Muscle of arm (tissue), 1 donor: ENCODE measurements at regions not wholly inside any gene's neighbourhood (a gene's known extent, or its start where the extent isn't known, plus 50 kb on each side); places are given as distances from the start of the nearest gene placed in this dataset.
"Not testable (repeated sequence)": the region's sequence is repeated elsewhere in the genome, so short reads cannot be mapped to it uniquely, and the experiment has no call there.

Source experiments
- DNase-seq: peaks from one replicate; pipeline ENCODE4 v3.0.0-alpha.2; 2013

DNA sequence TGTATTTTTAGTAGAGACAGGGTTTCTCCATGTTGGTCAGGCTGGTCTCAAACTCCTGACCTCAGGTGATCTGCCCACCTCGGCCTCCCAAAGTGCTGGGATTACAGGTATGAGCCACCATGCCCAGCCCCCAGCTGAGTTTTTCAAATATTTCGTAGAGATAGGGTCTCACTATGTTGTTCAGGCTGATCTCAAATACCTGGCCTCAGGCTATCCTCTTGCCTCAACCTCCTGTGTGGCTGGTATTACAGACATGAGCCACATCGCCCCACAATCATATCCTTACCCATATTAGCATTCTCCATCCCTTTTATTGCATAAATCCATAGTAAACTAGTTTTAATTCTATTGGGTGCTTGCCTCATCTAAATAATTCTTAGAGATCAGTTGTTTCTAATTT lies 157.6 kb upstream of the HEY2 start:
- not testable (repeated sequence) for DNase-seq

GRCh38 chr6:125593746-125594145 lies 155.7 kb upstream of the HEY2 start:
- DNase-seq = no peak

- no peak for DNase-seq
These were observed 153.4 kb upstream of the HEY2 start for GRCh38 chr6:125596020-125596419.

DNA sequence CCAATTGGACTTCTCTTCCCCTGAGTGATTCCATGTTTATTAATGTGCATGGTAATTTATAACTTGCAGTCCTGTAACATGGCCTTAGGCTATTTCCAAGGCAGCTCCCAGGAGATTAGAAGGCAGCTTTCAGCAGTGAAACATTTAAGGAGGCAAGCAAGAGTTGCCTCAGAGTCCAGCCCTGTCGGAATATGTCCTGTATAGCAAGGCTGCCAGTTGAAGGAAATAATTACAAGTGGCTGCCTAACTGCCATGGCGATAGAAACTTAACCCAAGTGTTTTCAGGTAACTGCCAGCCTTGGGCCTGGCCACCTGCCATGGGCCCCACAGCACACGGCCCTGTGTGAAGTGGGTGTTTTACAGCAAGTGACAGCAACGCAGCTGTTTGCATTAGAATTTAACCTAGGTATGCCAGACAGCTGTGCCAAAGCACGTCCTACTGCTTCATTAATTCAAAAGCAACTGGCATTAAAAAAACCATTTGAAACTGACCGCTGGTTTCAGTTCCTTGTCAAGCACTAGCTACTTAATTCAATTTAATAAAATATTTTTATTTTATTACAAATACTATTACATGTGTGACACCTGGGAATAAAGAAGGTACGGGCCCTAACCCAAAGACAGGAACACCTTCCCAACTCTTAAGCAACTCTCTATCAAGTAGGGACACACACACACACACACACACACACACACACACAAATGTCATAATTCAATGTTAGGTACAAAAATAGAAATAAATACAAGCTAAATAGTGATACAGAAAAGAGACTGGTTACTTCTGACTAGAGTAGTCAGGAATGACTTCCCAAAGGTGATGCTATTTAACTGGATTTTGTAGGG lies 151.8 kb upstream of the HEY2 start:
- DNase-seq = no peak

DNA sequence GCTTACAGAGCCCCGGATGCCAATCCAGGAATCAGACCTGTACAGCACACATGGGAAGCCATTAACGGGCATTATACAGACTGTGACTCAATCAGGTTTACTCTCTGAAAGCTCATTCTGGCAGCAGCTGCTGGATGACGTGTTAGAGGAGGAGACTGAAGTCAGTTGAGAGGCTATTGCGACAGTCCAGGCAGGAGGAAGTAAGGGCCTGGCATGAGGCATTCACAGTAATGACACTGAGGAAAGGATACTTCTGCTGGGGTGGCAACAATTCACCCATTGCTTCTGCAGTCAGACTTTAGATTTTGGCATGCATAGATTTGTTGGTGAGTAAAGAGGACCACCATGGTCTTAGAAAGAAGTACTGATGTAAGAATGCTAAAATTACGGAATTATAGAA lies 151.0 kb upstream of the HEY2 start:
- DNase-seq = no peak

- DNase-seq = no peak
These were observed 145.2 kb upstream of the HEY2 start for GRCh38 chr6:125604257-125604656.

DNA sequence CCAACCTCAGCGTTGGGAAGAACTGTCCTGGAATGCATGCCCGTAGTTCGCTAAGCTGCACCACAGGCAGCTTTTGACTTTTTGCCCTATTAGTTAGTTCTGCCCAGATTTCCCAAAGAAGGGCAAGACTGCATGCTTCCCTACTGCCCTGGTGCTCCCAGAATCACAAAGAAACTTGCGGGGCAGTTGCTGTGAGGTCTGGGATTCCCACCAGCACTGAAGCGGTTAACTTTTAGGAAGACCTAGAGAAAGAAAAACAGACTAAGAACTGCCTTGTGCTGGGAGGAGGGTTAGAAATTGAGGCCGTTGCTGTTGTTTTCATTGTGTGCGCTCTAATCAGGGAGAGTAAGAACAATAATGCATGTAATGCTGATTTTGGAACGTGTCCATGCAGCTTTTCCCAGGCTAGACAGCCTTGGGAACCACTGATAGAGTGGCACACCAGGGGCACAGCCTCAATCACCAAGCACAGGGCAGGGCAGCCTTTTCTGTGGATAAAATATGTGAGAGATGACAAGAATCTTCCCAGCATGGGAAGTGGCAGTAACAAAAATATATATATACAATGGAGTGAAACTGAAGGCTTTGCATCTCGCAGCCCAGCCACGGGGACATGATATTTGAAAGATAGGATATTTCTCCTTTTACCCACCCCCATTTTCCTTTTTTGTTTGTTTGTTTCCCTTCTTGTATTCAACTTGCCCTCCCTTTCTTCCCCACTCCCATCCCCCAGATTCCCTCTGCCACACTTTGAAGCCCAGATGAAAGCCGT lies 137.7 kb upstream of the HEY2 start:
- peak; percentile 36 for DNase-seq

GRCh38 chr6:125612345-125612846 lies 137.0 kb upstream of the HEY2 start:
- no peak for DNase-seq

DNA sequence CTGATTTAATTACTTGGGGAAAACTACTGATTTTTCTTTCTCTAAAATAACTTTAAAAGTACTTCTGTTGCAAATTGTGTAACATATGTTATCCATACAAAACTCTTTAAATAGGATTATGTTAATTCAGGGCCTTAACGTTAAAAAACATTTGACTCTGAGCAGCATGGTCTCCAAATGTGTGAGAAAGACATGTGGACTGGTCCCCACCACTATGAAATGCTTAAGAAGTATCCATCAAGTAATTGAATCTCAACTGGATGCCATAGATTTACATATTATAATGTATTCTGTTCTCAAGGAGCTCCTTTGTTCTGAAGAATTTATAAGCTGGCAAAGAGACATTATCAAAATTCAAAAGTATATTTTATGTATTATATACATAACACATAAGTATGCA lies 130.8 kb upstream of the HEY2 start:
- DNase-seq = no peak

DNA sequence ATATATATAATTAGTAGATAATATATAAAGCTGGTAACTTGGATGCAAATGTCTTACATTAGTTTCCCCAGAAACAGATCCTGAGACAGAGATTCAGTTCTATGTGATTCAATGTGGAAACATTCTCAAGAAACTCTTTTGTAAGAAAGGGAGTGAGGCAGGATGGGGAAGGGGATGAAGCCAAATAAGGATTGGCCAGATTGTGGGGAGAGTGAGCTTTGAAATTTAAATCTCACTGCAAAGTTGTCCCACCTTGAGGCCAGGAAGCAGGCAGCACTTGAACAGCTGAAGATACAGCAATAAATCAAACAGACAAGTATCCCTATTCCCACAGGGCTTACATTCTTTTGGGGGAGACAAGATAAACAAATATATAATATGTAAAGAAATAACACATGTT lies 126.3 kb upstream of the HEY2 start:
- DNase-seq = no peak

DNA sequence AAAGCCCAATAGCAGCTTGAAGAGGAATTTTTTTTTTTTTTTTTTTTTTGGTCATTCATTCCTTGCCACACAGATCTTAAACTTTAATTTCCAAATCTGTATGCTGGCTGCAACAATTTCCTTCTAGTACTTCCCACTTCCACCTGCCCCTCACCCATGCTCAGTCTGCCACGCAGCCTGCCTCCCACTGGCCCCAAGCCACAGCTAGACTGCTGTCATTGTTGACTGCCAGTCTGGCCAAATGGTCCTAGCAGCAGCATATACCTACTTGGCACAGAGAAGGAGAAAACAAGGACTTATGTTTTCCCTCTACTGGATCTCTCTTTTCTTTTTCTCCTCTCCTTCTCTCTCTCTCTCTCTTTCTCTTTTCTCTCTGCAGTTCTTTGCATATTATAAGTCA lies 118.3 kb upstream of the HEY2 start:
- DNase-seq = no peak

DNA sequence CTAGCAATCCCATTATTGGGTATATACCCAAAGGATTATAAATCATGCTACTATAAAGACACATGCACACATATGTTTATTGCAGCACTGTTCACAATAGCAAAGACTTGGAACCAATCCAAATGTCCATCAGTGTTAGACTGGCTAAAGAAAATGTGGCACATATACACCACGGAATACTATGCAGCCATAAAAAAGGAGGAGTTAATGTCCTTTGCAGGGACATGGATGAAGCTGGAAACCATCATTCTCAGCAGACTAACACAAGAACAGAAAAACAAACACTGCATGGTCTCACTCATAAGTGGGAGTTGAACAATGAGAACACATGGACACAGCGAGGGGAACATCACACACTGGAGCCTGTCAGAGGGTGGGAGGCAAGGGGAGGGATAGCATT lies 113.4 kb upstream of the HEY2 start:
- not testable (repeated sequence) for DNase-seq

GRCh38 chr6:125636671-125637070 lies 112.8 kb upstream of the HEY2 start:
- DNase-seq = no peak

DNA sequence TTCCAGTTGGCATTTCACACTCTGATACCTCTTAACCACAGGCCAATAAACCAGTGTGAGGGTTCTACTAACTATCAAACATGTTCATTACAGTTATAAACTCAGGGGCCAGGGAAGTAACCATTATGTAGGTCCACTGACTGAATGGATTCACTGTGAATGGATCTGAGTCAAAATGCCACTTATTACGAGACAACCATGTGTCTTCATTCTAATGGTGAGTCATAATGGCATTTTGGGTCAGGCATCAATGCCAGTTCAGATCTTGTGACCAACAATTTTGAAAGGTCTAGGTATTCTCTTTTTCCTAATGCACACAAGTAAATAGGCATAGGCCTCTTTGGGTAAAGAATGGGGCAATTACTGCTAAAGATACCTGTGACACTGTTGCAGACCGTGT lies 112.2 kb upstream of the HEY2 start:
- no peak for DNase-seq

- DNase-seq = no peak
These were observed 109.9 kb upstream of the HEY2 start for GRCh38 chr6:125639466-125640020.

GRCh38 chr6:125640441-125641150 lies 108.8 kb upstream of the HEY2 start:
- DNase-seq = no peak

DNA sequence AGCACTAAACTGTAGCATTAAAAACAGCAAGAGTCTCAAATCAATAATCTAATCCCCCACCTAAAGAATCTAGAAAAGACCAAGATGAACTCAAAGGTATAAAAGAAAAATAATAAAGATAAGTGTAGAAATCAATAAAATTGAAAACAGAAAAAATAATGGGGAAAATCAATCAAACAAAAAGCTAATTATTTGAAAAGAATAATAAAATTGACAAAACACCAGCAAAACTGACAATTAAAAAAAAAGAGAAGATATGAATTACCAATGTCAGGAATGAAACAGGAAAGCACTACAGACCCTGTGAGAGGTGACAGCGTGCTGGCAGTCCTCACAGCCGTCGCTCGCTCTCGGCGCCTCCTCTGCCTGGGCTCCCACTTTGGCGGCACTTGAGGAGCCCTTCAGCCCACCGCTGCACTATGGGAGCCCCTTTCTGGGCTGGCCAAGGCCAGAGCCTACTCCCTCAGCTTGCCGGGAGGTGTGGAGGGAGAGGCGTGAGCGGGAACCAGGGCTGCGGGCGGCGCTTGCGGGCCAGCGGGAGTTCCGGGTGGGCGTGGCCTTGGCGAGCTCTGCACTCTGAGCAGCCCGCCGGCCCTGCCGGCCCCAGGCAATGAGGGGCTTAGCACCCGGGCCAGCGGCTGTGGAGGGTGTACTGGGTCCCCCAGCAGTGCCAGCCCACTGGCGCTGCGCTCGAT lies 105.3 kb upstream of the HEY2 start:
- DNase-seq = not testable (repeated sequence)

DNA sequence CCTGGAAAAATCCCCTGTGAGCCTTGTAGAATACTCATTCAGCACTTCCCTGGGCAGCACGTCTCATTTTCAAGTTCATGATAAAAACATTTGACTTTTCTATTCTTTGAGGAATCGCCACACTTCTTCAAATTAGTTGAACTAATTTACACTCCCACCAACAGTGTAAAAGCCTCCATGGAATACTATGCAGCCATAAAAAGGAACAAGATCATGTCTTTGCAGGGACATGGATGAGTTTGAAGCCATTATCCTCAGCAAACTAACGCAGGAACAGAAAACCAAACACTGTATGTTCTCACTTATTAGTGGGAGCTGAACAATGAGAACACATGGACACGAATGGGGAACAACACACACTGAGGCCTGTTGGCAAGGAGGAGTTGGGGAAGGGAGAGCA lies 102.0 kb upstream of the HEY2 start:
- no peak for DNase-seq

DNA sequence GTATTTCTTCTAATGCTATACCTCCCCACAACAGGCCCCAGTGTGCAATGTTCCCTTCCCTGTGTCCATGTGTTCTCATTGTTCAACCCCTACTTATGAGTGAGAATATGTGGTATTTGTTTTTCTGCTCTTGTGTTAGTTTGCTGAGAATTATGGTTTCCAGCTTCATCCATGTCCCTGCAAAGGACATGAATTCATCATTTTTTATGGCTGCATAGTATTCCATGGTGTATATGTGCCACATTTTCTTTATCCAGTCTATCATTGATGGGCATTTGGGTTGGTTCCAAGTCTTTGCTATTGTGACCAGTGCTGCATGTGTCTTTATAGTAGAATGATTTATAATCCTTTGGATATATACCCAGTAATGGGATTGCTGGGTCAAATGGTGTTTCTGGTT lies 95.7 kb upstream of the HEY2 start:
- DNase-seq = not testable (repeated sequence)

GRCh38 chr6:125655511-125655910 lies 93.9 kb upstream of the HEY2 start:
- DNase-seq = no peak

DNA sequence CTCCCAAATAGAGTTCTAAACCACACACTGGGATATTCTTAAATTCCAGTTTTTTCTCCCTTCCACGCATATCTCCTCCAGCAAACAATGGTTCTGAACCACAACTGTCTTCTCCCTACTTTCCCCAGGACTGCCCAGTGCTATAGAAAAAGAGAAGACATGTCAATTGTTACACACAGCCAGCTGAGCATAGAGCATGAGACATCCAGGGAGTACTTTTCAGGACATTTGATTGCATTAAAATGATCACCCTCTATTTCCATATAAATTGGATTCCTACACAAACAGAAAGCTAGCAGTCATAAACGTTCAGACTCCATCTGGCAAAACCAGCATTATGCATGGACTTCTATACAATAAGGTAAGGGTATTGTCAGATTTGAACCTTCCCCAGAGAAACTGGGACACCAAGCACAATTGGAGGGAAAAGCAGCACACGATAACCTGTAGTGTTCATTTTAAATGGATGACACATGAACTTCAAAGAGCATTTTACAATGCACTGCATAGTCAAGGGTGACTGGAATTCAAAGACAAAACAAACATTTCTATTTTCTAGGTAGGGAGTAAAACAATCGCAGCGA lies 93.1 kb upstream of the HEY2 start:
- DNase-seq = no peak
